ENCODE measurements at regions not wholly inside any gene's neighbourhood (a gene's known extent, or its start where the extent isn't known, plus 50 kb on each side); places are given as distances from the start of the nearest gene placed in this dataset.
A peak's percentile ranks its signal among the peaks of the same experiment; 100 is the strongest.
"Not testable (repeated sequence)": the region's sequence is repeated elsewhere in the genome, so short reads cannot be mapped to it uniquely, and the experiment has no call there.

DNA sequence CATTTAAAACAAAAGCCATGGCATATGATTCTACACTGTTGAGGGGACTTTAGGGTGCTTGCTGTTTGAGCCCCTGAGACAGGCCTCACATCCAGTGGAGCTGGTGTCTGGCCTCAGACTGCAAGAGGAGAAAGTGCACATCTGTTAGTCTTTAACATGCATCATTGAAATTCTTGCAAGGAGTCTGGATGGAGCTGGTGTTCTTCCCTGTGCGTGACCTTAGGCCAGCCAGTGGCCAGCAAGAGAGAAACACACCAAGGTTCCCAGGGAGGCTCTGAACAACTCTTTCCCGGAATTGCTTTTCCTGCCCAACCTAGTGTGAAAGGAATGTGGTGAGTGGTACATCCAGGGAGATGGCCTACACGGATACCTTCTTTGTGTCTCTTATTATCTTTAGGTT lies 282.8 kb upstream of the TNC start:
- peak in 2 of 3 donors; percentile 26 to 54 for DNase-seq

DNA sequence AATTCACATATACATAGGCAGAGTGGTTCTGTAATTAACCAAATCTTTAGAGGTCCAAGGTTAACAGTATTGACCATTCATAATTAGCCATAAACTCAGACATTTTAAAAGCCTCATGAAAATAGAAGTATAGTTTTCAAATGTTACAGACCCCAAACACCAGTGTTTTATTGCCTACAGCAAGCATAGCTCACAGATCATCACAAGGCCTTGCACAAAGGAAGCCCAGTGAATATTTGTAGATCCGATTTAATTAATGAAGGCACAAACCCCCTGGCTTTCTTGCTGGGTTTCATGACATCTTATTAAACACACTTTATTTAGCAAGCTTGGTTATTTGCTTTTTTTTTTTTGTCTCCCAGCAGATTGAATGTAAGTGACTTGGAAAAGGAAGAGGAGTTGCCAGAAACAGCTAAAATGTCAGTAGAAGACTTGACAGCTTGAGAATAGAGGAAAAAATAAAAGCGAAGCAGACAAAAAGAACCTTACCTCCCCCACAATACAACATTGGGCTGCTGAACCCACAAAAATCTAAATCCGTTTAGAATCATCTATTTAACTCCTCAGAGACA lies 283.9 kb upstream of the TNC start:
- no peak for DNase-seq

DNA sequence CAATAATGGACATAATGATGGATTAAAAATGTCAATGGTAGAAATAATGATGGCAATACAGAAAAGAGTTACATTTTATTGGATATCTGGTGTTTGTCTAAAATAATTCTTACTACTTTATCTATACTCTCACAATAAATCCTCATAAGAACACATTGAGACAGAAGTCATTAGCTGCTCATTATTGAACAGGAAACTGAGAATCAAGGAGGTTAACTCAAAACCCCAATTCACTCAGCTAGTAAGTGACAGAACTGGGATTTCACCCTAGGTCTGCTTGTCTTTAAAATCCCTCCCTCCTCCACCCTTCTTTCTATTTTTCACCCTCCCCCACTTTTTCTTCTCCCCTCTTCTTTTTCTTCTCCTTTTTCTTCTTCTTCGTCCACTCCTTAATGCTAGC lies 285.8 kb upstream of the TNC start:
- no peak for DNase-seq

DNA sequence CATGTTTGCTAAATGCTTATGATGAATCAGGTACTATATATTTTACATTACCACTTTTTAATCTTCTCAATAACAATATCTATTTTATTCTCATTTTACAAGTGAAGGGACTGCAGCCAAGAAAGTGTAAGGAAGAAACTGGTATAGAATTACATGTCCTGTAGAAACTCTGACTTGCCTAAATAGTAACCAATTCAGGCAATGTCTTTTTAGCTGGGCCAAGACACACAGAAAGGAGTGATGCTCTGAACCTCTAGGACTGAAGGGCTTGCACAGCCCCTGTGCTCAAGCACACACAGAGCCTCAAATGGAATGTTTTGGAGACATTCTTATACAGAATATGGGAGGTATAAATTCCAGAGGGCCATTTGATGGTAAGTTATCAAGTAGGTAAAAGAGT lies 286.4 kb upstream of the TNC start:
- DNase-seq: no peak

DNA sequence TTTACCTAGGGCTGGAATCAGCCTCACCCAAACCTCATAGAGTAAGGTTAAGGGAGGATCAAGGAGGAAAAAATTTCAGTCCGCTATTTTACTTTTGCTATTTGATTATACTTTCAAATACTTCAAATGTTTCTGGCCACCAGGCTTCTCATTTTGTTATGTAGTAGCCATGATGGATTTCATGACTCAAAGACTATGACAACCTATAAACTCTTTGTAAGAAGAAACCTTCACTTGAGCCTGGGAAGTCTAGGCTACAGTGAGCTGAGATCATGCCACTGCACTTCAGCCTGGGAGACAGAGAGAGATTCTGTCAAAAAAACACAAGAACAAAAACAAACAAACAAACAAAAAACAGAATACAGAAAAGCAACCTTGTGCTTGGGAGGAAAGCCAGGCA lies 293.6 kb upstream of the TNC start:
- no peak for DNase-seq

DNA sequence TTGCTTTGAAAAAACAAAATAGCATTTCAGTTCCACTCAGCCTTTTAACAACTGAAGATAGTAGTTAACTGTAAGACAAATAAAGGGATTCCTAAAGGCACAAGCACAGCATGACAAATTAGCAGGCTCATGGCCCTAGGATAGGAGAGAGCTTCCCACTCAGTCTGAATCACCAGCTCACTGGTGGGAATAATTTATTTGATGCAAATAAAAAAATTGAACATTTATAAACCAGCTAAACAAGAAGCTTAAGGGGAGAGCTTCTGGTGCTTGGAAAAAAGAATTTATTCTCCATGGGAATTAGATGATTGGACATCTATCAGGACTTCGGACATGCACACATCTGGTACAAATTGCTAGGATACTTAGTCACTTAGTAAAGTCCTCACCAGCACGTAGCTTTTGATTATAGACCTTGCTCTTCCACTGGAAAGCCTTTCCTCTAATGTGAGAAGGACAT lies 294.1 kb upstream of the TNC start:
- DNase-seq: peak in 1 of 3 donors; percentile 58

DNA sequence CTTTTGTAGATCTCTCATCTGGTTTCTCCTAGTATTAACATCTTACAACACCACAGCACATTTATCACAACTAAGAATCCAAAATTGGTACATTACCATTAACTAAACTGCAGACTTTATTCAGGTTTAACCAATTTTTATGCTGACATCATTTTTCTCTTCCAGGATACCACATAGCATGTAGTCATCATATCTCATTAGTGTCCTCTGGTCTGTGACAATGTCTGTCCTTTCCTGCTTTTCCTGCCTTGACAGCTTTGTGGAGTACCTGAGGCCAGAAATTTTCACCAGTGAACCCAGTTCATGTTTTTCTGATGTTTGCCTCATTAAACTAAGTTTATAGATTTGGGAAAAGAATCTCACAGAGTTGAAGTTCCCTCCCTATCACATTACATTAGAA lies 294.7 kb upstream of the TNC start:
- no peak for DNase-seq

DNA sequence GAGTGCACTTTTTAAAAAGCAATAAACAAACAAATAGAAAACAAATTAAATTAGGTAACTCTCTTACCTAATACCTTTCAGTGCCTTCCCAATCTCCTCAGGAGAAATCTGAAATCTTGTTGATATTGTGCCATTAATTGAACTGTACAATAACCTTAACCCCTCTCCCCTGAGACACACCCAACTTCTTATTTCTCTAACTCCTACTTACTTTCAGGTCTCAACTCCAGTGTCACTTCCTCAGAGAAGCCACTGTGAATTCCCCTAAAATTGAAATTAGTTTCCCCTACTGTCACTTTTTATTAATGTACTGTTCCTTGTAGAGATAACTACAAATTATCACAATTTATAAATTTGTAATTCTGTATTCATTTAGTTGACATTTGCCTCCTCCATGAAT lies 295.3 kb upstream of the TNC start:
- DNase-seq: no peak

DNA sequence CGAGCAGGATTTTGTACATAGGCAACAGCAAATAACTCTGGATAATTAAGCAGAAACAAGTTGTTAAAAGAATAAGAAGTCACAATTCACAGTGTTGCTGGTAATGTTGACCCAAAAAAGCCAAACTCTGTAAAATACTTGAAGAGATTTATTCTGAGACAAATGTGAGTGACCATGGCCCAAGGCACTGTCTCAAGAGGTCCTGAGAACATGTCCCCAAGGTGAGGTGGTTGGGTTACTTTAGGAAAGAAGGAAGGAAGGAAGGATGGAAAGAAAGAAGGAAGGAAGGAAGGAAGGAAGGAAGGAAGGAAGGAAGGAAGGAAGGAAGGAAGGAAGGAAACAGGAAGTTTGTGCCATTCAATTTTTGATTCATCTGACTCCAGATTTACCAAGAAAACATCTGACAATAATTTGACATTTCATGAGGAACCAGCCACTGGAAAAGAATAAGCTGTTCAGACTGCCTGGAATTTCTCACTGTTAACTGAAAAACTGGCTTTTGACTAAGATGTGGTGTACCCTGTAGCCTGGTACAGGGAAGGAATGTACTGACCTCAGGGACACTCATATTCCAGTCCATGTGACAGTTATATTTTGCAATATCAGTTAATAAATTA lies 295.9 kb upstream of the TNC start:
- no peak for DNase-seq

DNA sequence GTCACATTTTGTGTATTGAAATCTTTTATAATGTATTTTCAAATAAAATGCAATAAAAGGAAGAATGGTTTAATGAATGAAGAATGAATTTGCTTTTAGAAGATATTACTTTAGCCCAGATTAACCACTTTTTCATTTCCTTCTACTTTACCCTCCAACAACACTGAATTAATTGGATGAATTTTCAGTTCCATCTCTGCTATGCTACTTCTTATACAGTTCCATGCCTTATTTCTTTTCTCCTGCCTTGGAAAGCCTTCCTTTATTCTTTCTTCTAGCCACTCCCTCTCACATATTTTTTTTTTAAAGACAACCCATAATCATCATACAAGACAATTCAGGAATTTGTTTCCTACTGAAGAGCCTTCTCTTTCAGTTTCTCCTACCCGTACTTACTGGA lies 296.6 kb upstream of the TNC start:
- no peak for DNase-seq

DNA sequence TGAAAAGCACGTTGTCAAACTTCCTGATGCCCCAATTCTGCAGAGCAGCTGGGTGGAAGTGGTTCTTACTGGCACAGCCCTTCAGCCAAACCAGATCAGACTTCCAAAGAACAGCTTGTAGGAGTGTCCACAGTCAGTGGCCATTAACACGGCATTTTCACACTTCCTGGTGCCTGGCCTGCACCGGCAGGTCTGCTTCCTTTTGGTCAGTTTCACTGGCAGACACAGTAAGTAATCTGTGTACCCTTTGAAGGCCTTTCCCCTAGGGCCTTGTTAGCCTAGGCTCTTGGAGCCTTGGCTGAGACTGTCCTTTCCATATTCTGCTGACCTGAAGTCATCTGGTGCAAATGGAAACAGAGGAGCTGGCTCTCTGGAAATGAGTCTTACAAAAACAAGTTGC lies 297.5 kb upstream of the TNC start:
- no peak for DNase-seq

DNA sequence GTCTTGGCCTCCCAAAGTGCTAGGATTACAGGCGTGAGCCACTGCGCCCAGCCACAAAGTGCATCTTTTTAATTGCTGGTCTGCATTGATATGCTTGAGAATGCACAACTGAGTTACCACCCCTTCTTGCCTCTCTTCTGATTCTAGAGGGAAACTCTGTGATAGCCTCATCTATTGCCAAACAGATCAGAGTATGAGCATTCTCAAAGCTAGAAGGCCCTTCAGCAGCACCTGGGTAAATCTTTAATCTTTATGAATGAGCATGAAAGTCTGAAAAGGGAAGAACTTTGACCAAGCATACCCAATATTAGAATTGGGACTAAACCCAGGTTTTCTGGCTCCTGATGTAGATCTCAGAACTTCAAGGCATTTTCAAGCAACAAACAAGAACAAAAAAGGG lies 298.3 kb upstream of the TNC start:
- no peak for DNase-seq

DNA sequence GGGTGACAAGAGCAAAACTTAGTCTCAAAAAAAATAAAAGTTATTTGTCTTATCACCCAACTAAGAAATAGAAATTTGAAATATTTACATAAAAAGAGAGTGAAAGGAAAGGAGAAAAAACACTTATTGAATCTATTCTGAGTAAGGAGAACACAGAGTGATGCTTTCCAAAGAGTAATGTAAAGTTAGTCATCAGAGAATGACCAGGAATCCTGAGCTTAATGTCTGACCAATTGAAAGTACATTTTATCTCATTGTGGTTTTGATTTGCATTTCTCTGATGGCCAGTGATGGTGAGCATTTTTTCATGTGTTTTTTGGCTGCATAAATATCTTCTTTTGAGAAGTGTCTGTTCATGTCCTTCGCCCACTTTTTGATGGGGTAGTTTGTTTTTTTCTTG lies 300.2 kb upstream of the TNC start:
- not testable (repeated sequence) for DNase-seq

DNA sequence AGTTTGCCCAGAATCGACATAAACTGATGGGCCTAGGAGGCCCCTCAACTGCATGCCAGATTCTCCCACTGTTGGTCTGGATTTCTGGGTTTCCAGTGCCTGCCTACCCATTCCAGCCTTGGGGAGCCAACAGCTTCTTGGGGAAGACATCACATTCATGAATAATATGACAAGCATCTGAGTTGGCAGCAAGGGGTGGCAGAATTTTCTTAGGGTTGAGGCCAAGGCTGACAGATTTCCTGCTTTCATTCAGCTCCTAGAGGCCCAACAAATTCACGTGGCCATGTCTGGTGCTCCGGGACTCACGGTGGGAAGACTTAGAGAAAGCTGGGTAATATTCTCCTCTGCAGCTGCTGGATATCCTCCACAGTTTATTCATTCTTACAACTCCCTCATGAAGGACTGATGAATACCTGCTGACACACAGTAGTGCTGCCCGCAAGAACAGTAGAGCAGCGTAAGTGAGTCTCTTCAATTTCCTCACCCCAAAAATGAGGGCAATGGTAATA lies 305.0 kb upstream of the TNC start:
- no peak for DNase-seq

DNA sequence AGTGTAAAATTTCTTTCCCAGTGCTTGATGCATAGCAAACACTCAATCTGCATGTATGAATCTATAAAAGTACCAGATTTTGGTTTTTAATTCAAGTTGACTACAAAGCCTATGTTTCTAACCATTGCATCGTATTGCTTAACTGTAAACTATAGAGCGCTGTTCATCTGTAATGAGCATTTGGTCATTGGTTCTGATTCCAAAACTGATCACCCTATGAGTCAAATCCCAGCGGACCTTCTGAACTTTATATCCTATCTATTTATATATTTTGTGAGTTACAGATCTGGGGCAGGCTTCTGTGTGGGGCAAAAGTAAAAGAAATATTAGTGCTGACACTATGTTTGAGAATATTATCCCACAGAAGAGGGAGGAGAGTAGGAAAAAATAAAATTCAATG lies 305.7 kb upstream of the TNC start:
- DNase-seq: no peak

DNA sequence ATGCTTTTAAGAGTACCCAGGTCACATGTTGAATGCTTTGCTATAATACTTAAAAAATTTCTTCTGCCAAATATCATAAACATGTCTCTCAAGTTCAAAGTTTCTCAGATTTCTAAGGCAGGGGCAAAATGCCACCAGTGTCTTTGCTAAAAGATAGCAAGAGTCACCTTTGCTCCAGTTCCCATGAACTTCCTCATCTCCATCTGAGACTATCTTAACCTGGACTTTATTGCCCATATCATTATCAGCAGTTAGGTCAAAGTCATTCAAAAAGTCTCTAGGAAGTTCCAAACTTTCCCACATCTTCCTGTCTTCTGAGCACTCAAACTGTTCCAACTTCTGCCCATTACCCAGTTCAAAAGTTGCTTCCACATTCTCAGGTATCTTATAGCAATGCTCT lies 307.6 kb upstream of the TNC start:
- no peak for DNase-seq

DNA sequence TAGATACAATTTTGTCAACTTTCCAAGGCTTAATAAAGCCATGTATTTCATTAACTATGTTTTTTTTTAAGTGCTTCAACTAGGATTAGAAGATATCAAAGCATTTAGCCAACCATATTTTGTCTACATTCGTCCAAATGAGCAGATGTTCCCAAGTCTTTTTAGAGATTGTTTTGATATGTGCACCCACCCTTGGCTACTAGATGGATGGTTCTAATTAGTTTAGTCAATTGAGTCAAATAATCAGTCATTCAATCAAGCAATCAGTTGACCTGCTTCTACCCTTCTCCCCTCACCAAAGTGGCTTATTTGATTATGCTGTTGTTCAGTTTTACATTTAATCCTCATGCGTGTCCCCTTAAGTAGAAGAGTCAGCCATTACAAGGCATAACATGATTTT lies 319.5 kb upstream of the TNC start:
- no peak for DNase-seq

DNA sequence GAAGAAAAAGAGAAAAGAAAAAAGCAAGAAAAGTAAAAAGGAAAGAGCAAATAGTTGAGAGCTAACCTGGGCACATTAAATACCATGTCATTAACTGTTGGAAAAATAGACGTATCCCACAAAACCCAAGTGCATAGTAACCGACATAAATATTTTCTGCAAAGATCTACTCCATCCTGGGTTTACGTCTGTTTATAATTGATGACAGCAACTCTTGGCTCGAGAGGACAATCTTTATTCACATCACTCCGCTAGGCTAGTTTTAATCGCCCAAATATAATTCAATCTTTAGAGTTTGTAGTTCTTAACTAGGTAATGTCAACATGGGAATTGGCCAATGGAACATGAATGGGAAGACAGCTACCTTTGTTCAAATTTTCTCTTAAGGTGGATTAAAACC lies 321.7 kb upstream of the TNC start:
- no peak for DNase-seq

DNA sequence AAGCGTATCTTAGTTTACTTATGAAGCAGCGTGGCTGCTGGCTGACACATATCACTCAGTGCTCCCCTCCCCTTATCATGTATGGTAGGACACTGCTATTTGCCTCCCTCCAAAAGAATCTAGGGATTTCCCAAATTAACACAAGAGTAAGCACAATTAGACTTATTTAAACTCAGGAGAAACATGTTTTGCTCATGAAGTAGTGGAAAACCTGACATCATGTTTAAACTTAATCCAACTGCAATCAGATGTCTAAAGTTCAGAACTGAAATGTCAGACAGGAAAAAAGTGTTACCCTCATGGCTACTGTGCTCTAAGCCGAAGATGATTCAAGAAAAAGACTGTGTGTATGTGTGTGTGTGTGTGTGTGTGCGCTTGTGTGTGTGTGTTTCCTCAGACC lies 324.1 kb upstream of the TNC start:
- DNase-seq: peak; percentile 64 to 87 (median 68)

DNA sequence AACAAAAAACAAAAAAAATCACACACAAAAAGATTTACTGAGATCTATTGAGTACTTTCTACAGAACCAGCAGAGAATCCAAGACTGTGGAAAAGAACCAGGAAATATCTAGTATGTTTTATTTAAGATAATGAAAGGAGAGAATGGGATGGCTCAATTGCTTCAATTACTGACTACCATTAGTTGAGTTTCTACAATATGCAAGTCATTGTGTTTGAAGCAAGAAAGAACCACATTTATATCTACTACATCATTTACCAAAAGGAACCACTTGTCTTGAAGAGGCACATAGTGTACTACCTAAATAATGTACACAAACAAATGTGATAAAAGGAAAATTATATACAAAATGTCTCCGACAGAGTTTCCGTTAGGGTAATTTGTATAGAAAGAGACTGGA lies 325.9 kb upstream of the TNC start:
- no peak for DNase-seq

DNA sequence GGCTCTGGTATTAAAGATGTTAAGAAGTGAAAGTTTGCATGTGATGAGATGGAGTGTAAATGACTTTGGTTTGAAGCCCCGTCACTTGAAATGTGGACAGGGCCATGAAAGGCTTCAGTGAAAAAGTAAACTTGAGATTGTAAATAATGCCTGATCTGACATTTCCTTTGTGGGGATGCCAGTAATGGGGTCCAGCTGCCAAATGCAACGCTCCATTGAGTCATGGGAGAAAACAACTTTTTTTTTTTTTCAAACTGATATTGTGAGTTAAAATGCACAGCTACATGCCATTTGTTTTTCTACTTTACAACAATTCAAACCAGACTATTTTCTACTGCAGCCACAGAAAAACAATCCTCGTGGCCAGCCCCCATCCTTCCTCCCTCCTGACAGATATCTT lies 327.0 kb upstream of the TNC start:
- DNase-seq: peak in 1 of 3 donors; percentile 67

DNA sequence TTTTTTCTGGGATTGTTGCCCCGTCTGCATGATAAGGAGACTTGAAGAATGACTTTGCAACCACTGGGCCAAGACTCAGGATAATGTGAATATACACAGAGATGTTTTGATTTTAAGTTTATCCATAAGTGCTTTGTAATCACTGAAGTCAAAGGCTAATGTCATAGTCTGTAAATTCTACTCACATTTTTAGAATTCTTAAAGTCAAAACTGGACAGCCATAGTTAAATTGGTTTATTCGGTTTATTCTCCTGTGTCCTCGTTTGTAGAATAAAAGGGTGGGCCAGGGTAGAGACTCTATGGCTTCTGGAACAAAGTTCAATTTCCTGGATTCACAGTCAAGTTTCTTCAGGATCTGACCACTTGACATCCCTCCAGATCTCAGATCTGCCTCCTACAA lies 327.7 kb upstream of the TNC start:
- no peak for DNase-seq

DNA sequence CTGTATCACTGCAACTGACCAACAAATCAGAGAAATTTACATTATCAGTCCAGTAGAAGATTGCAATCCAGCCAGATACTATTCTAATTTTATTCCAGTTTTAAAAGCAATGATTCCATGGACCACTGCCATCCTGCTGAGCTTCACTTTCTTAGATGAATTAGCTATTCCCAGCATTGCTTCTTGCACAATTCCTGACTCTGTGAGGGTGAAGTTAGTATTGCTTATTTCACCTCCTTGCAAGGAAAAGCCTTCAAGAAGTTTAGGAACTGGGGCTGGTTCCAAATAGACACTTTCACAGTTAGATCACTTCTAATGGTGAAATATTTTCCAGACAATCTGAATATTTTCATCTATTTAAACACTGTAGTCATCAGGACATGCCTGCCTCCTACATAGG lies 338.6 kb upstream of the TNC start:
- DNase-seq: peak in 1 of 3 donors; percentile 58

DNA sequence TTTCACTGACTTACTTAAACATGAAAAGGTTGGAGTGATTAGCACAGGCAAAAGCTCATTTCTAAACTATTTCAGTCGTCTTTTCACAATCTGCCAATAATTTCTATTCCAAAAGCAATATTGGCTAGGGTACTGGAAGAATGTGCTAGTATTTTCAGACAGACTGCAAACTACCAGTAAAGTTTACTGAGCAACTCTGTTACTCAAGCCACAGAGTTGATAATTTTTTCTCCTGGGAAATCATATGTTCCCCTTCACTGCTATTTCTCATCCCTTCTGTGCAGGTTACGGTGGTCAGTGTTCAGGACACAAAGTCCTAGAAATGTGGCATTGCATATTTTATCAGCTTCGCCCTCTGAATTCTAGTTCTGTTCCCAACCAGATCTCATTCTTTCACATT lies 343.3 kb upstream of the TNC start:
- peak in 2 of 3 donors; percentile 55 to 65 for DNase-seq

Data from muscle of back (tissue), 3 donors.